PC-9 (cell line): ENCODE measurements at regions not wholly inside any gene's neighbourhood (a gene's known extent, or its start where the extent isn't known, plus 50 kb on each side); places are given as distances from the start of the nearest gene placed in this dataset.

Source experiments
- BruUV-seq: library from RNA; stranded (reverse); fragments of 400-500 nt; replicated peaks from 2 replicates; lab custom pipeline; 2021; lab: Mats Ljungman, UMichigan
- CTCF ChIA-PET: fragments of 300-600 bp; sonication (Branson Sonifier 250); formaldehyde crosslinking; loops from one replicate; lab custom pipeline; 2022; ENCODE audit warnings: antibody characterized with exemption; lab: Charles Lee
- POLR2A ChIA-PET: fragments of 300-600 bp; sonication (Branson Sonifier 250); formaldehyde crosslinking; loops from one replicate; lab custom pipeline; 2022; ENCODE audit warnings: antibody characterized with exemption; ENCODE audit not compliant: unreplicated experiment; lab: Charles Lee
- DNase-seq, 2 experiments: peaks; one replicate each; pipeline versions ENCODE4 v3.0.0 to v3.0.0-alpha.2; 2015 to 2022; ENCODE audit warnings: mixed read lengths in 1 of 2
- H2AFZ ChIP-seq: fragments of 200-600 bp; sonication (generic); 2 replicates; pipeline ENCODE4 v1.8.1; 2017; ENCODE audit warnings: antibody characterized with exemption
- H3F3A ChIP-seq: fragments of 200-600 bp; sonication (generic); 2 replicates; pipeline ENCODE4 v1.8.1; 2017; ENCODE audit warnings: antibody characterized with exemption, mild to moderate bottlenecking, low read depth; ENCODE audit not compliant: insufficient read depth
- H3K27ac ChIP-seq: fragments of 200-600 bp; sonication (generic); 2 replicates; pipeline ENCODE4 v1.6.1; 2016; ENCODE audit warnings: mixed run types
- H3K27me3 ChIP-seq: fragments of 200-600 bp; sonication (generic); 2 replicates; pipeline ENCODE4 v1.6.1; 2016; ENCODE audit warnings: low read depth, mixed run types; ENCODE audit not compliant: insufficient read depth
- H3K36me3 ChIP-seq: fragments of 200-600 bp; sonication (generic); 2 replicates; pipeline ENCODE4 v1.6.1; 2016; ENCODE audit warnings: low read depth, mixed run types
- H3K4me1 ChIP-seq: fragments of 200-600 bp; sonication (generic); replicated peaks from 2 replicates; pipeline ENCODE4 v1.6.1; 2016; ENCODE audit warnings: mixed run types; ENCODE audit not compliant: insufficient read depth
- H3K4me2 ChIP-seq: fragments of 200-600 bp; sonication (generic); 2 replicates; pipeline ENCODE4 v1.6.1; 2017; ENCODE audit warnings: mixed run types
- H3K4me3 ChIP-seq: fragments of 200-600 bp; sonication (generic); 2 replicates; pipeline ENCODE4 v1.6.1; 2016; ENCODE audit warnings: mixed run types
- H3K79me2 ChIP-seq: fragments of 200-600 bp; sonication (generic); 2 replicates; pipeline ENCODE4 v1.6.1; 2017; ENCODE audit warnings: low read depth, mixed run types
- H3K9me2 ChIP-seq: fragments of 200-600 bp; sonication (generic); 2 replicates; pipeline ENCODE4 v1.8.1; 2017; ENCODE audit warnings: mild to moderate bottlenecking; ENCODE audit not compliant: insufficient read depth
- H3K9me3 ChIP-seq: fragments of 200-600 bp; sonication (generic); 2 replicates; pipeline ENCODE4 v1.8.1; 2016; ENCODE audit warnings: low read depth; ENCODE audit not compliant: insufficient read depth
- H4K20me1 ChIP-seq: fragments of 200-600 bp; sonication (generic); 2 replicates; pipeline ENCODE4 v1.8.1; 2017; ENCODE audit not compliant: insufficient read depth
- EZH2 ChIP-seq: fragments of 200-600 bp; sonication (generic); IDR thresholded peaks from 2 replicates; pipeline ENCODE4 v1.8.0; 2017; ENCODE audit warnings: antibody characterized with exemption, low read depth
- intact Hi-C: fragments of 100-400 bp; cut with micrococcal nuclease; formaldehyde crosslinking; loops from one replicate; pipeline ENCODE4 v1.10.0; 2022; ENCODE audit not compliant: unreplicated experiment
- TF ChIP-seq, protein P1 (sequence below): fragments of 200-600 bp; sonication (generic); conservative IDR thresholded peaks from 2 replicates; pipeline ENCODE4 v1.6.1; 2017; ENCODE audit warnings: mixed run types, antibody characterized with exemption, mild to moderate bottlenecking, moderate library complexity

DNA sequence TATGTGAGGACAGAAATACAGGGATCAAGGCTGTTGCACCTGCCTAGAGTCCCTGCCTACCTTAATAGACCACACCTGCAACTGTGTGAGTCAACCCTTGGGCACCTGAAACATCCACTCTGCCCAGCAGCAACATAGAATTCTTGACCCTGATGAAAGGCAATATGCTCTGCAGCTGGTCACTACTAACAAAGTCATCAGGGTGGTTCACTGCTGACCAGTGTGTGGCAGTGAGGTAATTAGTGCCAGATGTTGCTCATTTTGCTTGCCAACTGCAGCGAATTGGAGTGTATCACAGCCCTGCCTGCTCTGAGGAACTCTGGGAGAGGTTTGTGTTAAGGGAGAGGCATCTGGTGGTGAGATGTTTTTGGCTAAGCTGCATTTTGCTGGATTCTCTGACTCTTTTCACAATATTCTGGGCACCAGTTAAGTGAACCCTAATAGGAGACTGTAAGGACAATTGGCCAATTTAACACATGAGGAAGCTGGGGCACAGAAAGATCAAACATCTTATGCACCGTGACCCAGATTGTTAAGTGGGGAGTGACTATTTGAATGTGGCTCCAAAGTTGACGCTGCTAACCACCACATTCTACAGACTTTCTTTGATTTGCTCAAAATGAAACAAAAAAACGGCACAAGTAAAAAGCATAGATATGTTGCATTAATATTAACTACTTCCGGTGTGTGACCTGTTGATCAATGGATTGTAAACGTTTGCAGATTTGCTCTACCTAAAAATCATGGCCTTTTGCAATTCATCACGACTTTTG, 61.9 kb upstream of the OPRM1 start:
- no peaks in the 10 kb centered on the region for H4K20me1 ChIP-seq
- no peaks in the 10 kb centered on the region for H3K4me1 ChIP-seq
- H3K4me3 ChIP-seq = no peak overlapping the region
- POLR2A ChIA-PET = interaction anchor here (0.7 kb wide), 1 partner anchor 11 kb away, joined by 3 read pairs; no protein-coding TSS in a partner anchor
- 0 out of 2 replicates have a peak overlapping the region, but pooled peaks have one; percentile 9 for H2AFZ ChIP-seq
- H3K27ac ChIP-seq = no peak overlapping the region
- H3K9me3 ChIP-seq = no peaks in the 10 kb centered on the region
- no TSS peak for BruUV-seq
- no peaks in the 10 kb centered on the region for H3K9me2 ChIP-seq
- intact Hi-C loops = loop anchor here (10.0 kb wide), 1 partner anchor 378 kb away; the partner anchor contains the start of gene IPCEF1
- no peaks in the 10 kb centered on the region for H3F3A ChIP-seq
- H3K4me2 ChIP-seq = peak overlapping the region; percentile 13; the same call in 1 of the 2 replicates
- CTCF ChIA-PET = no interaction called here
- DNase-seq = peak; percentile 58 to 60
- no peaks in the 10 kb centered on the region for H3K79me2 ChIP-seq
- TF ChIP-seq, protein P1, sequence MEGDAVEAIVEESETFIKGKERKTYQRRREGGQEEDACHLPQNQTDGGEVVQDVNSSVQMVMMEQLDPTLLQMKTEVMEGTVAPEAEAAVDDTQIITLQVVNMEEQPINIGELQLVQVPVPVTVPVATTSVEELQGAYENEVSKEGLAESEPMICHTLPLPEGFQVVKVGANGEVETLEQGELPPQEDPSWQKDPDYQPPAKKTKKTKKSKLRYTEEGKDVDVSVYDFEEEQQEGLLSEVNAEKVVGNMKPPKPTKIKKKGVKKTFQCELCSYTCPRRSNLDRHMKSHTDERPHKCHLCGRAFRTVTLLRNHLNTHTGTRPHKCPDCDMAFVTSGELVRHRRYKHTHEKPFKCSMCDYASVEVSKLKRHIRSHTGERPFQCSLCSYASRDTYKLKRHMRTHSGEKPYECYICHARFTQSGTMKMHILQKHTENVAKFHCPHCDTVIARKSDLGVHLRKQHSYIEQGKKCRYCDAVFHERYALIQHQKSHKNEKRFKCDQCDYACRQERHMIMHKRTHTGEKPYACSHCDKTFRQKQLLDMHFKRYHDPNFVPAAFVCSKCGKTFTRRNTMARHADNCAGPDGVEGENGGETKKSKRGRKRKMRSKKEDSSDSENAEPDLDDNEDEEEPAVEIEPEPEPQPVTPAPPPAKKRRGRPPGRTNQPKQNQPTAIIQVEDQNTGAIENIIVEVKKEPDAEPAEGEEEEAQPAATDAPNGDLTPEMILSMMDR = no peak
- TF ChIP-seq EZH2 = no peak
- H3K27me3 ChIP-seq = no peaks in the 10 kb centered on the region
- no peaks in the 10 kb centered on the region for H3K36me3 ChIP-seq

DNA sequence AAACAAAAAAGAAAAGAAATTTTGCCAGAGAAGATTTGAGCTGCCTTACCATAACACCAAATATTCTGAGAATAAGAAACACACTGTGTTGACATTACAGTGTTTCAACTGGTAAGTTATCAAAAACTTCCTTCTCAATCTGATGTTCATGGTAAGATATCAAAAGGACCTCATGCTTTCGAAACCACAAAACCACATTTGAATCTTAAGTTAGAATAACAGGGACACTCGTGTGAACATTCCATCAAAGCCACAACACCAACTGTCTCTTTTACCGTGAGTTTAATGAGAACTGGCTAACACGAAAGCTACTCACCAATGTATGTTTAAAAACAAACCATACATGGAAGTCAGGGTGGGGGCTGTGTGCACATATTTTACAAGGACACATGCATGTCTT, 73.0 kb upstream of the OPRM1 start:
- Histone ChIP-seq H3K79me2 (no peaks in the 10 kb centered on the region), H3K4me1 (no peaks in the 10 kb centered on the region), H3K36me3 (no peaks in the 10 kb centered on the region), H3K9me3 (peaks cover 4% of the 10 kb centered on the region; the same call in 1 of the 2 replicates), H3K27ac (no peak overlapping the region), H3K27me3 (no peaks in the 10 kb centered on the region), H3K4me3 (no peak overlapping the region), H4K20me1 (no peaks in the 10 kb centered on the region), H3F3A (no peaks in the 10 kb centered on the region), H3K9me2 (no peaks in the 10 kb centered on the region), H3K4me2 (no peak overlapping the region), H2AFZ (no peak overlapping the region)
- TF ChIP-seq, protein P1 = no peak
- TF ChIP-seq EZH2 = no peak
- intact Hi-C loops = no loop called here
- ChIA-PET CTCF (no interaction called here), POLR2A (interaction anchor here (0.6 kb wide), 1 partner anchor 10 kb away, joined by 3 read pairs; no protein-coding TSS in a partner anchor)
- peak in 1 of 2 experiments; percentile 1 for DNase-seq
- no TSS peak for BruUV-seq

DNA sequence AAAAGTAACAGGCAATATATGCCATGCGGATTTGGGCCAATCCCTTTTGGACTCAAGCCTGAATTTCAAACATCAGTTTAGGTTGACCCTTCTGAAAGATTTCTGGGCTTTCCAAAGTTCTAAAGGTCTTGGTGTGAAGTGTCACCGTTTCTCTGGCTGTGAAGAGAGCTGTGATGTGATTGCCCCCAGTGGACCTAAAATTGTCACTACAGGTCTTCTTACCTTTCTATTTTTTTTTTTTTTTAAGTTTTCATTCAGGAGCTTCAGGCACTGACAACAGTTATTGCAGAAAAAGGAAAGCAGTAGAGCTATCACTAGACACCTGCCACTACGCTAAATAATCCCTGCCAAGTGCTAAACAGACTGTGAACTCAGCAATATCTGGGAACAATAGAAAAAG, 75.7 kb upstream of the OPRM1 start:
- no peak overlapping the region for H3K4me2 ChIP-seq
- H3K9me3 ChIP-seq = peaks cover 4% of the 10 kb centered on the region; the same call in 1 of the 2 replicates
- H3K4me3 ChIP-seq = no peak overlapping the region
- TF ChIP-seq EZH2 = no peak
- TF ChIP-seq, protein P1 = no peak
- no peaks in the 10 kb centered on the region for H3K9me2 ChIP-seq
- no TSS peak for BruUV-seq
- DNase-seq = no peak
- POLR2A ChIA-PET = no interaction called here
- no peaks in the 10 kb centered on the region for H3F3A ChIP-seq
- H4K20me1 ChIP-seq = no peaks in the 10 kb centered on the region
- no peak overlapping the region for H3K27ac ChIP-seq
- H2AFZ ChIP-seq = no peak overlapping the region
- no peaks in the 10 kb centered on the region for H3K4me1 ChIP-seq
- H3K27me3 ChIP-seq = no peaks in the 10 kb centered on the region
- H3K36me3 ChIP-seq = no peaks in the 10 kb centered on the region
- intact Hi-C loops = no loop called here
- CTCF ChIA-PET = no interaction called here
- H3K79me2 ChIP-seq = no peaks in the 10 kb centered on the region
